ENCODE measurements at regions not wholly inside any gene's neighbourhood (a gene's known extent, or its start where the extent isn't known, plus 50 kb on each side); places are given as distances from the start of the nearest gene placed in this dataset.

DNA sequence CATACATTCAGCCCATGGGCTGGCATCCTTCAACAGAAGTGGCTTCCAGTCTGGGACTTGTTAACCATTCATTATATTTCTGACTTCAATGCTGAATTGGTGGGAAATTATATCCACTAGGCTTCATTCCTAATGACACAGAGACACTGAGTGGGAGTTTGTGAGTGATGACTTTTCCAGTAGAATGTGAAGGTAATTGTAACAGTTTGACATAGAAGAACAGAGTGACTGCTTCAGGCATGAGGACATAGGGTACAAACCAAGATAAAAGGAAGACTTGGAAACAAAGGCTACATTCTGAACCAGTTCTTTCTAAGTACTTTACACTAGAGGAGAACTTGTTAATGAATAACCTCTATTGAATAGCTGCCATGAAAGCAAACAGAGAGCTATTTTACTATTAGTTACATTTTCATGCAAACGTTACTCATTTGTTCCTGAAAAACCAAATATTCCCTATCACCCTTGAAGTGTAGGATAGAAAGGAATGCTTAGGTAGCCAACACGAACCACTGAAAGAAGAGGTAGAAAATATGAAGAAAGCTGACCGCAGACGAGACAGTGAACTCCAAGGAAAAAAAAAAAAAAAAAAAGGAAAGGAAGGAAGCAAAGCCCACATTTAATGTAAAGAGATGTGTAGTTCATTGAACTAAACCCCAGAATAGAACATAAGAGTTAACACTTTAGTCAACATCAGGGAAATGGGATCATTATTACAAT, 237.0 kb upstream of the SEMA3C start:
- H3K14ac ChIP-seq (ENCODE audit: insufficient read length), result no peak overlapping the region
- no peaks in the 10 kb centered on the region for H3K27me3 ChIP-seq (replicated peaks in 1 of 4; ENCODE audit: control insufficient read depth in 3 of 4, extremely low read depth in 1 of 4, insufficient read depth in 3 of 4, low read length in 3 of 4)
- no peak overlapping the region for H3K18ac ChIP-seq (ENCODE audit: extremely low read depth, low read length)
- H3K56ac ChIP-seq (replicated peaks; ENCODE audit: insufficient read length, low read depth, low read length), result no peak overlapping the region
- H2AFZ ChIP-seq (ENCODE audit: low read length), result no peak overlapping the region
- no peak overlapping the region for H4K8ac ChIP-seq (ENCODE audit: extremely low read depth, insufficient read depth, low read length)
- DNase-seq (ENCODE audit: low read depth in 1 of 2, low spot score in 2 of 2), result no peak
- H4K5ac ChIP-seq (ENCODE audit: insufficient read length, low read depth, low read length), result no peak overlapping the region
- no peak for FAIRE-seq
- no peaks in the 10 kb centered on the region for H3K79me2 ChIP-seq (ENCODE audit: control insufficient read depth in 1 of 2, insufficient read depth in 2 of 2, low read length in 2 of 2)
- no peak overlapping the region for H2BK5ac ChIP-seq (ENCODE audit: low read depth, low read length)
- no peak overlapping the region for H3K27ac ChIP-seq (ENCODE audit: low read depth, low read length)
- H3K4me3 ChIP-seq (ENCODE audit: extremely low read depth in 1 of 4, insufficient read depth in 2 of 4, low read depth in 3 of 4, low read length in 4 of 4), result peak overlapping the region in 1 of 4 experiments; percentile 3; a peak in 2 of 8 replicates
- no peak overlapping the region for H4K91ac ChIP-seq (replicated peaks; ENCODE audit: insufficient read length, low read length)
- no peak overlapping the region for H2BK20ac ChIP-seq (ENCODE audit: low read length)
- H2BK15ac ChIP-seq (ENCODE audit: low read length), result no peak overlapping the region
- H2BK120ac ChIP-seq (replicated peaks; ENCODE audit: low read depth, low read length), result no peak overlapping the region
- H2AK5ac ChIP-seq (ENCODE audit: low read depth, low read length), result peak overlapping the region; percentile 61; the same call in 1 of the 2 replicates
- H2BK12ac ChIP-seq (ENCODE audit: low read depth, low read length), result no peak overlapping the region
- ChIA-PET POLR2A (ENCODE audit: partially characterized antibody) (no interaction called here), CTCF (ENCODE audit: partially characterized antibody) (no interaction called here)
- peaks cover 0 to 9% (median 4%) of the 10 kb centered on the region in 4 experiments; a peak in 5 of 7 replicates for H3K4me1 ChIP-seq (replicated peaks in 1 of 4; ENCODE audit: control insufficient read depth in 3 of 4, insufficient read depth in 4 of 4, low read length in 3 of 4)
- H4K20me1 ChIP-seq (replicated peaks in 1 of 2; ENCODE audit: control insufficient read depth in 1 of 2, insufficient read depth in 2 of 2, low read length in 2 of 2), result no peaks in the 10 kb centered on the region
- H3K23me2 ChIP-seq (ENCODE audit: low read depth, low read length), result no peaks in the 10 kb centered on the region
- WGBS, 2 experiments (ENCODE audit: extremely low coverage in 1 of 2, insufficient coverage in 1 of 2, insufficient read length in 1 of 2, insufficient replicate concordance in 2 of 2, low coverage in 1 of 2, low lambda C conversion rate in 2 of 2, missing lambda C conversion rate in 1 of 2), result 27% methylated on average over 4 of the region's 4 CpGs; no CpG with 5 or more reads in 1 of the 2 experiments
- no peaks in the 10 kb centered on the region for H3K79me1 ChIP-seq (ENCODE audit: low read depth, low read length)
- peak overlapping the region; percentile 7 to 35; a peak in 3 of 4 replicates for H3K4me2 ChIP-seq (ENCODE audit: insufficient read depth in 1 of 2, low read depth in 2 of 2, low read length in 2 of 2)
- H3K4ac ChIP-seq (replicated peaks; ENCODE audit: insufficient read length, low read depth, low read length), result no peak overlapping the region
- H3K36me3 ChIP-seq (ENCODE audit: control insufficient read depth in 2 of 4, insufficient read depth in 4 of 4, low read length in 3 of 4), result no peaks in the 10 kb centered on the region
- H3K23ac ChIP-seq (ENCODE audit: insufficient read length), result no peak overlapping the region
- no peak overlapping the region for H3K9ac ChIP-seq (replicated peaks in 1 of 4; ENCODE audit: extremely low read depth in 1 of 4, low read depth in 3 of 4, low read length in 3 of 4)
- no peaks in the 10 kb centered on the region for H3K9me3 ChIP-seq (ENCODE audit: insufficient read depth in 2 of 2, low read depth in 1 of 2, low read length in 1 of 2)
- TF ChIP-seq BACH1 (IDR thresholded peaks at IDR 0.05; ENCODE audit: low read length), result no peak
- TF ChIP-seq NANOG (IDR thresholded peaks at IDR 0.05; ENCODE audit: insufficient read depth, low read depth, low read length, poor library complexity, severe bottlenecking), result no peak
- no peak for TF ChIP-seq JUN (IDR thresholded peaks at IDR 0.05; ENCODE audit: low read depth, low read length)
- TF ChIP-seq, protein P1, sequence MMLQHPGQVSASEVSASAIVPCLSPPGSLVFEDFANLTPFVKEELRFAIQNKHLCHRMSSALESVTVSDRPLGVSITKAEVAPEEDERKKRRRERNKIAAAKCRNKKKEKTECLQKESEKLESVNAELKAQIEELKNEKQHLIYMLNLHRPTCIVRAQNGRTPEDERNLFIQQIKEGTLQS (IDR thresholded peaks at IDR 0.05; ENCODE audit: insufficient read depth, low read depth, low read length), result no peak
- no peak for TF ChIP-seq RBBP5 (IDR thresholded peaks at IDR 0.05; ENCODE audit: borderline replicate concordance, low read depth, low read length)
- TF ChIP-seq EGR1 (IDR thresholded peaks at IDR 0.05; ENCODE audit: borderline replicate concordance, low read depth, low read length), result no peak
- TF ChIP-seq ATF2 (IDR thresholded peaks at IDR 0.05; ENCODE audit: low read length), result no peak
- TF ChIP-seq CTBP2 (IDR thresholded peaks at IDR 0.05; ENCODE audit: borderline replicate concordance, insufficient read depth, insufficient read length, low read length), result no peak
- no peak for TF ChIP-seq CHD2 (IDR thresholded peaks at IDR 0.05; ENCODE audit: low read length)
- no peak for TF ChIP-seq RNF2 (IDR thresholded peaks at IDR 0.05; ENCODE audit: borderline replicate concordance, low read depth, low read length, missing control alignments, poor library complexity, severe bottlenecking)
